Body of pancreas (tissue), 4 donors: ENCODE measurements at regions not wholly inside any gene's neighbourhood (a gene's known extent, or its start where the extent isn't known, plus 50 kb on each side); places are given as distances from the start of the nearest gene placed in this dataset.

Experiments used
- ATAC-seq: fragments of 150-250 bp; one replicate; pipeline ENCODE4 v1.9.1; 2016
- DNase-seq, 4 donors: peaks; one replicate each; pipeline ENCODE4 v3.0.0-alpha.2; 2019
- H3K27ac ChIP-seq, 4 donors: fragments of 200-600 bp; sonication (generic); 1 replicate in 3 of 4; 2 replicates in 1 of 4; pipeline versions ENCODE4 v1.5.1 to v1.6.1; 2016 to 2019; ENCODE audit warnings: mild to moderate bottlenecking in 1 of 4, mixed read lengths in 1 of 4, moderate library complexity in 1 of 4
- H3K27me3 ChIP-seq, 2 donors: fragments of 200-600 bp; sonication (generic); one replicate each; pipeline ENCODE4 v1.6.0; 2016; ENCODE audit warnings: mild to moderate bottlenecking in 1 of 2
- H3K36me3 ChIP-seq, 2 donors: fragments of 200-600 bp; sonication (generic); replicated peaks in 1 of 2; 2 replicates each; pipeline ENCODE4 v1.5.1; 2016; ENCODE audit warnings: low read depth in 2 of 2; ENCODE audit not compliant: insufficient read depth in 1 of 2
- H3K4me1 ChIP-seq: fragments of 200-600 bp; sonication (generic); one replicate; pipeline ENCODE4 v1.6.0; 2016
- H3K4me3 ChIP-seq, 2 donors: fragments of 200-600 bp; sonication (generic); 1 replicate in 1 of 2; 2 replicates in 1 of 2; pipeline ENCODE4 v1.5.1; 2016 to 2019
- H3K9me3 ChIP-seq, 3 donors: fragments of 200-600 bp; sonication (generic); 1 replicate in 2 of 3; 2 replicates in 1 of 3; pipeline ENCODE4 v1.5.1; 2016
- POLR2A ChIP-seq, 3 donors: fragments of 450-650 bp; IDR thresholded peaks; one replicate each; pipeline ENCODE4 v1.6.1; 2016; ENCODE audit warnings: antibody characterized with exemption in 3 of 3, mild to moderate bottlenecking in 2 of 3
- WGBS, 2 donors: methylation state at CpG; one replicate each; pipeline ENCODE4 v1.1.5; 2017; 5-methylcytosine and 5-hydroxymethylcytosine counted together
- intact Hi-C: fragments of 100-400 bp; cut with DNase I; formaldehyde crosslinking; loops from one replicate; pipeline ENCODE4 v1.15.1; 2023
- TF ChIP-seq, protein P1 (sequence below), 7 experiments: fragments of 450-650 bp in 4 of 7; fragments of 200-600 bp in 3 of 7; sonication (generic) in 3 of 7; IDR thresholded peaks; one replicate each; pipeline ENCODE4 v1.5.1; 2016 to 2019; ENCODE audit warnings: antibody characterized with exemption in 7 of 7

GRCh38 chr6:167208819-167209576 is 51.2 kb upstream of the GPR31 start:
- no peaks in the 10 kb centered on the region for H3K36me3 ChIP-seq
- WGBS, 2 donors = 60 to 63% methylated on average over 20 to 21 of the region's 21 CpGs
- ATAC-seq (no peak), DNase-seq (no peak)
- H3K27ac ChIP-seq = no peak overlapping the region
- TF ChIP-seq, protein P1, sequence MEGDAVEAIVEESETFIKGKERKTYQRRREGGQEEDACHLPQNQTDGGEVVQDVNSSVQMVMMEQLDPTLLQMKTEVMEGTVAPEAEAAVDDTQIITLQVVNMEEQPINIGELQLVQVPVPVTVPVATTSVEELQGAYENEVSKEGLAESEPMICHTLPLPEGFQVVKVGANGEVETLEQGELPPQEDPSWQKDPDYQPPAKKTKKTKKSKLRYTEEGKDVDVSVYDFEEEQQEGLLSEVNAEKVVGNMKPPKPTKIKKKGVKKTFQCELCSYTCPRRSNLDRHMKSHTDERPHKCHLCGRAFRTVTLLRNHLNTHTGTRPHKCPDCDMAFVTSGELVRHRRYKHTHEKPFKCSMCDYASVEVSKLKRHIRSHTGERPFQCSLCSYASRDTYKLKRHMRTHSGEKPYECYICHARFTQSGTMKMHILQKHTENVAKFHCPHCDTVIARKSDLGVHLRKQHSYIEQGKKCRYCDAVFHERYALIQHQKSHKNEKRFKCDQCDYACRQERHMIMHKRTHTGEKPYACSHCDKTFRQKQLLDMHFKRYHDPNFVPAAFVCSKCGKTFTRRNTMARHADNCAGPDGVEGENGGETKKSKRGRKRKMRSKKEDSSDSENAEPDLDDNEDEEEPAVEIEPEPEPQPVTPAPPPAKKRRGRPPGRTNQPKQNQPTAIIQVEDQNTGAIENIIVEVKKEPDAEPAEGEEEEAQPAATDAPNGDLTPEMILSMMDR (IDR thresholded peaks at IDR 0.05) = no peak
- no peak for TF ChIP-seq POLR2A (IDR thresholded peaks at IDR 0.05)
- H3K9me3 ChIP-seq = no peaks in the 10 kb centered on the region
- no peak overlapping the region for H3K4me3 ChIP-seq
- intact Hi-C loops = no loop called here
- H3K4me1 ChIP-seq = no peaks in the 10 kb centered on the region
- H3K27me3 ChIP-seq = no peaks in the 10 kb centered on the region

DNA sequence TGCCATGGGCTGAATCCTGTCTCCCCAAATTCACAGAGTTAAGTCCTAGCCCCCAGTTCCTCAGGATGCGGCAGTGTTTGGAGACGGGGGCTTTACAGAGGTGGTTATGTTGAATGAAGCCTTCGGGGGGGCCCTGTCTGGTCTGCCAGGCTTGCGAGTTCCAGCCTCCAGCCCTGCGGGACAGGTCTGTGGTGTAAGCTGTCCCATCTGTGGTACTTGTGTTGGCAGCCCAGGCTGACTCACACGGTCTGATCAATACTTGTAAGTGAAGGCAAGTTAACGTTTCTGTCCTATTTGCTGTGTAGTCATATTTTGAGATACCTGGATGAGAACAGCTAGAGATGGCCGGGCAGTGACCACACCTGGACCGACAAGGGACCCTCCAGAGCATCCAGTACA is 51.8 kb upstream of the GPR31 start:
- TF ChIP-seq POLR2A (IDR thresholded peaks at IDR 0.05) = no peak
- Histone ChIP-seq H3K27me3 (no peaks in the 10 kb centered on the region), H3K36me3 (no peaks in the 10 kb centered on the region), H3K27ac (no peak overlapping the region), H3K4me3 (no peak overlapping the region), H3K9me3 (no peaks in the 10 kb centered on the region), H3K4me1 (no peaks in the 10 kb centered on the region)
- DNase-seq (no peak), ATAC-seq (no peak)
- WGBS, 2 donors = 47 to 52% methylated on average over 4 to 9 of the region's 9 CpGs
- intact Hi-C loops = no loop called here

GRCh38 chr6:167210375-167211294 is 52.9 kb upstream of the GPR31 start:
- no peak overlapping the region for H3K27ac ChIP-seq
- peaks cover 2% of the 10 kb centered on the region for H3K4me1 ChIP-seq
- ATAC-seq (no peak), DNase-seq (no peak)
- no peak for TF ChIP-seq POLR2A (IDR thresholded peaks at IDR 0.05)
- TF ChIP-seq, protein P1 (IDR thresholded peaks at IDR 0.05) = no peak
- H3K27me3 ChIP-seq = no peaks in the 10 kb centered on the region
- 66 to 82% methylated on average over 13 to 23 of the region's 23 CpGs for WGBS, 2 donors
- no peaks in the 10 kb centered on the region for H3K36me3 ChIP-seq
- intact Hi-C loops = no loop called here
- H3K9me3 ChIP-seq = no peaks in the 10 kb centered on the region
- H3K4me3 ChIP-seq = no peak overlapping the region

GRCh38 chr6:167211295-167211648 is 53.5 kb upstream of the GPR31 start:
- Histone ChIP-seq H3K27ac (no peak overlapping the region), H3K36me3 (no peaks in the 10 kb centered on the region), H3K9me3 (no peaks in the 10 kb centered on the region), H3K4me1 (peaks cover 3% of the 10 kb centered on the region), H3K4me3 (no peak overlapping the region), H3K27me3 (no peaks in the 10 kb centered on the region)
- ATAC-seq = no peak
- 67 to 68% methylated on average over 1 of the region's 1 CpG for WGBS, 2 donors
- no peak for DNase-seq
- TF ChIP-seq POLR2A (IDR thresholded peaks at IDR 0.05) = no peak
- TF ChIP-seq, protein P1 (IDR thresholded peaks at IDR 0.05) = no peak
- intact Hi-C loops = no loop called here

GRCh38 chr6:167211881-167212712 is 54.3 kb upstream of the GPR31 start:
- H3K27me3 ChIP-seq = no peaks in the 10 kb centered on the region
- no peak for DNase-seq
- no peak for ATAC-seq
- peaks cover 3% of the 10 kb centered on the region for H3K4me1 ChIP-seq
- H3K4me3 ChIP-seq = no peak overlapping the region
- 58% methylated on average over 7 of the region's 7 CpGs for WGBS, 2 donors
- no peaks in the 10 kb centered on the region for H3K36me3 ChIP-seq
- intact Hi-C loops = no loop called here
- no peak overlapping the region for H3K27ac ChIP-seq
- H3K9me3 ChIP-seq = no peaks in the 10 kb centered on the region
- TF ChIP-seq POLR2A (IDR thresholded peaks at IDR 0.05) = no peak
- TF ChIP-seq, protein P1 (IDR thresholded peaks at IDR 0.05) = no peak
